ENCODE measurements at regions not wholly inside any gene's neighbourhood (a gene's known extent, or its start where the extent isn't known, plus 50 kb on each side); places are given as distances from the start of the nearest gene placed in this dataset.

- TF ChIP-seq CTCF (IDR thresholded peaks at IDR 0.05) (no peak), POLR2A (IDR thresholded peaks at IDR 0.05) (no peak)
Measured at GRCh38 chr2:128720080-128721022, 401.7 kb upstream of the HS6ST1 start.

All from ovary (tissue), 3 donors.